ENCODE measurements at regions not wholly inside any gene's neighbourhood (a gene's known extent, or its start where the extent isn't known, plus 50 kb on each side); places are given as distances from the start of the nearest gene placed in this dataset.

DNA sequence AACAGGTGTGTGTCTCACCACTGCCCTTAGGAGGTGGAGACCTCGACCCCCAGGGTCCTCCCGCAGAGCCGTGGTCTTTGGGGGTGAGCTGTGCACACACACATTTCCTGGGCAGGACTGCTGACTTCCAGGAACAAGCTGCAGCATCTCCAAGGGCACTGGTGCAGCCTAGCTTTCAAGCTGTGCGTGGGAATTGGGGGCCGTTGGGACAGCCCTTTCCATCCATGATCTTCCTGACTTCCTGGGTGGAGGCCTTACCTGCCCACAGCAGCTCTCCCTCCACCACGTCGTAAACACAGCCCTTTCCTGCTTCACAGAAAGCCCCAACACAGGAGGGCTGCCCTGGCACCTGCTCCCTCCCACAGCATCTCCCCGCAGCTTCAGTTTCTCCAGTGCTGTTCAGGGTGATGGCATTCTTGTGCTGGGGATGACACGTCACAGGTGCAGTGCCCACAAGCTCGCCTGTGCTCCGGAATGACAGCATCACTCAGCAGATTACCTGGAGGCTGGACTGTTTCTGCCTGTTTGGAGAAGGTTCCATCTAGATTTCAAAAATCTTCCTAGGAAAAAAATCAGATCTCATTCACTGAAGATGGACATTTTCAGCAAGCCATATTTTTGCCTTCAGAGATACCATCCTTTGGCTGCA, 208.0 kb upstream of the PPP2R2D start:
- ChIA-PET POLR2A (no interaction called here), CTCF (no interaction called here)
- no peak for DNase-seq (ENCODE audit: low read depth, low spot score)
- TF ChIP-seq, protein P1, sequence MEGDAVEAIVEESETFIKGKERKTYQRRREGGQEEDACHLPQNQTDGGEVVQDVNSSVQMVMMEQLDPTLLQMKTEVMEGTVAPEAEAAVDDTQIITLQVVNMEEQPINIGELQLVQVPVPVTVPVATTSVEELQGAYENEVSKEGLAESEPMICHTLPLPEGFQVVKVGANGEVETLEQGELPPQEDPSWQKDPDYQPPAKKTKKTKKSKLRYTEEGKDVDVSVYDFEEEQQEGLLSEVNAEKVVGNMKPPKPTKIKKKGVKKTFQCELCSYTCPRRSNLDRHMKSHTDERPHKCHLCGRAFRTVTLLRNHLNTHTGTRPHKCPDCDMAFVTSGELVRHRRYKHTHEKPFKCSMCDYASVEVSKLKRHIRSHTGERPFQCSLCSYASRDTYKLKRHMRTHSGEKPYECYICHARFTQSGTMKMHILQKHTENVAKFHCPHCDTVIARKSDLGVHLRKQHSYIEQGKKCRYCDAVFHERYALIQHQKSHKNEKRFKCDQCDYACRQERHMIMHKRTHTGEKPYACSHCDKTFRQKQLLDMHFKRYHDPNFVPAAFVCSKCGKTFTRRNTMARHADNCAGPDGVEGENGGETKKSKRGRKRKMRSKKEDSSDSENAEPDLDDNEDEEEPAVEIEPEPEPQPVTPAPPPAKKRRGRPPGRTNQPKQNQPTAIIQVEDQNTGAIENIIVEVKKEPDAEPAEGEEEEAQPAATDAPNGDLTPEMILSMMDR (IDR thresholded peaks at IDR 0.05; ENCODE audit: insufficient read depth, low read length, missing control alignments): no peak
- H3K4me3 ChIP-seq (ENCODE audit: low read depth, low read length): no peak overlapping the region

DNA sequence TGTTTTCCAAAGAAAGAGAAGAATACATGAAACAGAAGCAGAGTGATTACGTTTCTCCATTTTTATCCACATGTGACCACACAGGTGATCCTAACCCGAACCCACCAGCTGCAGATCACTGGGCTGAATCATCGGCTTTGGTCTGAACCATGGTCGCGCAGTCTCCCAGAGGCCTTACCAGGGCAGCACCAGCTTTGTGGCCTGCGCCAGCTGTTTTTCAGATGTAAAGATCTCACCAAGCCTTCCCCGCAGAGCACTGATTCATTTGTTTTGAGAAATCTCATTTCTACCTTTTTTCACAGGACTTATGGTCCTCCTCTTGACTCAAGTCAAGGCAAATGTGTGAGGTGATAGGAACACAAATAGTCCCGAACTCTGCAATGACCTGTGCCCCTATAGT, 207.0 kb upstream of the PPP2R2D start:
- ChIA-PET CTCF (no interaction called here), POLR2A (no interaction called here)
- TF ChIP-seq, protein P1 (IDR thresholded peaks at IDR 0.05; ENCODE audit: insufficient read depth, low read length, missing control alignments): no peak
- H3K4me3 ChIP-seq (ENCODE audit: low read depth, low read length): no peak overlapping the region
- DNase-seq (ENCODE audit: low read depth, low spot score): no peak

DNA sequence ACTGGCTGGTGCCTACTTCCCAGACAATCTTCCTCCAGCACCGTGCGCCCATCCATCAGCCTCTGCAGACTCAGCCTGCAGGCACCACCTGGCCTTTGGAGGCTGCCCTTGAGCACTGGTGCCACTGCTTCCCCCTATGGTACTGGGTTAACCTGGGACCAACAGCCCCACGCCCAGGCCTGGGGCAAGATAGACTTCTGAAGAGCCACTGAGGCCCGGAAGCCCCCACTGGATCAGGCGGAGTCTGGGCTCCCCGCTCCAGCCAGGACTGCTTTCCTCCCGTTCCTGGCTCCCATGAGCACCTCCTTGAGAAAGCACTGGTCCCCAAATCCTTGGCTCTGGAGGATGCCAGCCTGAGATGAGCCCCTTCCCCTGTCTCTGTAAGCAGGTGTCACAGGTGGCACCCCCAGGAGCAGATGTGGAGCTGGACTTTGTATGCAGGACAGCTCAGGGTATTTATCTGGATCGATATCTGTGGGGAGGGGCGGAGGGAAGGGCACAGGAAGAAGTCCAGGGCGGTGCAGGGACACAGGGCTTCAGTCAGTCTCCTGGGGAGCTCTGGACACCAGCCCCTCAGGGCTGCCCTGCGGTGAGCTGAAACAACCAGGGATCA, 206.5 kb upstream of the PPP2R2D start:
- H3K4me3 ChIP-seq (ENCODE audit: low read depth, low read length): no peak overlapping the region
- no peak for DNase-seq (ENCODE audit: low read depth, low spot score)
- TF ChIP-seq, protein P1 (IDR thresholded peaks at IDR 0.05; ENCODE audit: insufficient read depth, low read length, missing control alignments): no peak
- ChIA-PET POLR2A (no interaction called here), CTCF (no interaction called here)

DNA sequence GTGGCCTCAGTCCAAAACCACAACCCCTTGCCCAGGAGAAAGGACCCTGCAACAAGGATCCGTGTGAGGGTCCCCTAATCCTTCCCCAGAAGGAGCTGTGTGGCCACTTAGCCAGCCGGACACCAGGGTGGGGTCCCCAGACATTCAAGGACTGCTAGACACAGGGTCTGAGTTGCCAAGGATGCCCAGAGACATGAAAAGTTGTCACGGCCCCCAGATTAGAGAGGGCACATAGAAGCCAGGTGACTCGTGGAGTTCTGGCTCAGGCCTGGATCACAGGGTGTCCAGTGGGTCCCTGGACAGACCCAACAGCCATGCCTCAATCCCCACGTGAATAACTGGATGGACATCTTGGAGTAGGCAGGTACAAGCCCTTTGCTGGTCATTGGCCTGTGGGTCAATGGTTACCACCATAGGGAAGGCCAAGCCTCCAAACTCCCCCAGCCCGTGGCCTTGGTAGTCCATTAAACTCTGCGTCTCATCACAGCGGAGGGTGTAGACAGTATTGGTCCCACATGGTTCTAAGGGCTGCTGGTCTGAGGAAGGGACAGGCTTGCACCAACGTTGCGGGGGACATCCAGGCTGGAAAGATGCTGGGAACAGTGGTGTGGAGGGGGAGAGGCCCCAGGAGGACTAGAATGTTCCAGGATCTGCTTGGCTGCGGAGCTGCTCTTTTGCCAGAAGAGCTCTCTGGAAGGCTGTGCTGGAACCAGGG, 205.9 kb upstream of the PPP2R2D start:
- DNase-seq (ENCODE audit: low read depth, low spot score): no peak
- ChIA-PET POLR2A (no interaction called here), CTCF (no interaction called here)
- H3K4me3 ChIP-seq (ENCODE audit: low read depth, low read length): no peak overlapping the region
- TF ChIP-seq, protein P1 (IDR thresholded peaks at IDR 0.05; ENCODE audit: insufficient read depth, low read length, missing control alignments): no peak

DNA sequence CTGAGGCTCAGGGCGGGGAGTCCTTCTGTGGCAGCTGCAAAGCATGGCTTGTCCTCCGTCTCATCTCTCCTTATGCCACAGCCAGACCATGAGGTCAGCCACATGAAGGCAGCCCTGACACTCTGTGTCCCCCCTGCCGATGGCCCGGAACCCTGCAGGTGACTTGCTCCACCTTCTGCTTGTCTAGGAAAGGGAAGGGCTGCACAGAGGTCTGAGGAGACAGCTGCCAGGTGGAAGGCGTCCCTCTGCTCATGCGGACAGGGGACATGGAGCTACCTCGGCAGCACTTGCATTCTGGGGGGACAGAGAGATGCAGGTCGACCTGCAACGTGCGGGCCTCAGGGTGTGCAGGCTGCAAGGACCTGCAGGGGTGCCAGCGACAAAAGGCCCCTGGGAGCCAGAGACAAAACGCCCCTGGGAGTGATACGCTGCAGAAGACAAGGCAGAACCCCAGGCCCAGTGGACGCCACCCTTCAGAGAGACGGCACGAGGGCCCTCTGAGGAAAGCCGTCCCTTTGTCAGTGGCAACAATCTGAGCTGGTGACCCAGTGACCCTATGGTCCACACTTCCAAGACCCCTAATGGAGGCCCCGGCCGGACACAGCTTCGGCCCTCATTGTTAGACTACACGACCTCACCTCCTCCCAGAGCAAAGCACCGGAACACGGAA, 205.2 kb upstream of the PPP2R2D start:
- CTCF ChIA-PET: no interaction called here
- H3K4me3 ChIP-seq (ENCODE audit: low read depth, low read length): no peak overlapping the region
- no peak for DNase-seq (ENCODE audit: low read depth, low spot score)
- POLR2A ChIA-PET: no interaction called here
- TF ChIP-seq, protein P1 (IDR thresholded peaks at IDR 0.05; ENCODE audit: insufficient read depth, low read length, missing control alignments): no peak
